OCI-LY1 (cell line): ENCODE measurements at regions not wholly inside any gene's neighbourhood (a gene's known extent, or its start where the extent isn't known, plus 50 kb on each side); places are given as distances from the start of the nearest gene placed in this dataset.

Experiments
- H2AFZ ChIP-seq: fragments of 200-600 bp; sonication (generic), shearing (Covaris generic); 2 replicates; pipeline ENCODE4 v1.6.0; 2014; ENCODE audit warnings: antibody characterized with exemption, mild to moderate bottlenecking, low read length
- H3F3A ChIP-seq: fragments of 200-600 bp; sonication (generic), shearing (Covaris generic); 2 replicates; pipeline ENCODE4 v1.6.0; 2014; ENCODE audit warnings: mild to moderate bottlenecking, antibody characterized with exemption, low read length, moderate library complexity; ENCODE audit not compliant: insufficient read depth
- H3K27ac ChIP-seq: fragments of 200-600 bp; sonication (generic); 2 replicates; pipeline ENCODE4 v1.5.1; 2014; ENCODE audit warnings: low read length, mixed run types, mild to moderate bottlenecking, low read depth; ENCODE audit not compliant: poor library complexity, severe bottlenecking
- H3K27me3 ChIP-seq: fragments of 200-600 bp; sonication (generic); 2 replicates; pipeline ENCODE4 v1.6.0; 2014; ENCODE audit warnings: antibody characterized with exemption, mild to moderate bottlenecking, low read length, moderate library complexity; ENCODE audit not compliant: insufficient read depth
- H3K36me3 ChIP-seq: fragments of 200-600 bp; sonication (generic); 2 replicates; pipeline ENCODE4 v1.6.1; 2014; ENCODE audit warnings: mild to moderate bottlenecking, antibody characterized with exemption, low read length, moderate library complexity, mixed read lengths; ENCODE audit not compliant: insufficient read depth
- H3K4me1 ChIP-seq: fragments of 200-600 bp; sonication (generic); 2 replicates; pipeline ENCODE4 v1.5.1; 2014; ENCODE audit warnings: mild to moderate bottlenecking, low read length, moderate library complexity; ENCODE audit not compliant: insufficient read depth, severe bottlenecking
- H3K4me2 ChIP-seq: fragments of 200-600 bp; sonication (generic), shearing (Covaris generic); 2 replicates; pipeline ENCODE4 v1.6.1; 2014; ENCODE audit warnings: low read length
- H3K4me3 ChIP-seq: fragments of 200-600 bp; sonication (generic); 2 replicates; pipeline ENCODE4 v1.5.1; 2014; ENCODE audit warnings: low read length, low read depth, mild to moderate bottlenecking, mixed read lengths; ENCODE audit not compliant: poor library complexity, severe bottlenecking
- H3K79me2 ChIP-seq: fragments of 200-600 bp; shearing (Covaris generic); 2 replicates; pipeline ENCODE4 v1.6.1; 2016; ENCODE audit warnings: mixed run types, low read length, mixed read lengths; ENCODE audit not compliant: insufficient read depth
- H3K9ac ChIP-seq: fragments of 200-600 bp; sonication (generic), shearing (Covaris generic); 2 replicates; pipeline ENCODE4 v1.6.1; 2014; ENCODE audit warnings: mild to moderate bottlenecking, low read length, mixed read lengths
- H3K9me2 ChIP-seq: fragments of 200-600 bp; sonication (generic), shearing (Covaris generic); 2 replicates; pipeline ENCODE4 v1.6.1; 2014; ENCODE audit warnings: low read depth, mild to moderate bottlenecking, low read length, mixed read lengths
- H3K9me3 ChIP-seq: fragments of 200-600 bp; shearing (Covaris generic); 2 replicates; pipeline ENCODE4 v1.6.1; 2014; ENCODE audit warnings: low read length, mixed read lengths
- H4K20me1 ChIP-seq: fragments of 200-600 bp; sonication (generic), shearing (Covaris generic); 2 replicates; pipeline ENCODE4 v1.6.0; 2016; ENCODE audit warnings: mild to moderate bottlenecking, low read length; ENCODE audit not compliant: insufficient read depth
- CTCF ChIP-seq: fragments of 200-600 bp; sonication (generic), shearing (Covaris generic); IDR thresholded peaks from 2 replicates; pipeline ENCODE4 v1.5.1; 2017; ENCODE audit warnings: mild to moderate bottlenecking, antibody characterized with exemption, low read length, moderate library complexity, mixed read lengths
- EZH2 ChIP-seq: fragments of 200-600 bp; sonication (generic), shearing (Covaris generic); IDR thresholded peaks from 2 replicates; pipeline ENCODE4 v1.8.0; 2017; ENCODE audit warnings: borderline replicate concordance, mixed run types, mild to moderate bottlenecking, antibody characterized with exemption, low read length, moderate library complexity, mixed read lengths

- H3K27ac ChIP-seq, result no peak overlapping the region
- no peak overlapping the region for H3K4me3 ChIP-seq
- H3K4me2 ChIP-seq, result no peak overlapping the region
- H3K9me2 ChIP-seq, result no peaks in the 10 kb centered on the region
- H3K79me2 ChIP-seq, result no peaks in the 10 kb centered on the region
- no peaks in the 10 kb centered on the region for H3K9me3 ChIP-seq
- no peaks in the 10 kb centered on the region for H3K4me1 ChIP-seq
- no peak overlapping the region for H3K9ac ChIP-seq
- TF ChIP-seq EZH2, result no peak
- TF ChIP-seq CTCF, result no peak
- no peak overlapping the region for H2AFZ ChIP-seq
- no peaks in the 10 kb centered on the region for H3K36me3 ChIP-seq
- no peaks in the 10 kb centered on the region for H3F3A ChIP-seq
- no peaks in the 10 kb centered on the region for H4K20me1 ChIP-seq
- H3K27me3 ChIP-seq, result no peaks in the 10 kb centered on the region
Measured at GRCh38 chr13:24068472-24068871, 92.0 kb upstream of the SPATA13 start.

DNA sequence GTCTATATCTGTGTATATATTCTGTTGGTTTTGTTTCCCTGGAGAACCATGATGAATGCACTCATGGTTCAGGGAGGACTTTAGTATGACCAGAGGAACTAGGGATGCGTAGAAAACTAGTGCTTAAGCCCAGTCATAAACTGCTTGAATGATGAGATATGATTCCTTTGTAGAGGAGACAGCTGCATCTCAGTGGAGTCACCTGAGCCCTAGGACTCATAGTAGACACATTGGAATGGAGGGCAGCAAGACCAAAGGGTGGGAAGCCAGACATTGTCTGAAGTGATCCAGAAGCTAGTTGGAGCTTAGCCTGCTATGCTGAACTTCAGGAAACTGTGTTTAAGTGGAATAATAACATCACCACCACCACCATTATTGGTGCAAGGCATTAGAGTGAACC is 89.5 kb upstream of the SPATA13 start:
- no peaks in the 10 kb centered on the region for H3K9me3 ChIP-seq
- H3K4me3 ChIP-seq, result no peak overlapping the region
- no peaks in the 10 kb centered on the region for H3K36me3 ChIP-seq
- no peak overlapping the region for H3K9ac ChIP-seq
- no peaks in the 10 kb centered on the region for H3K79me2 ChIP-seq
- no peaks in the 10 kb centered on the region for H3K9me2 ChIP-seq
- H3K4me1 ChIP-seq, result no peaks in the 10 kb centered on the region
- no peaks in the 10 kb centered on the region for H3K27me3 ChIP-seq
- no peak overlapping the region for H2AFZ ChIP-seq
- H3F3A ChIP-seq, result no peaks in the 10 kb centered on the region
- TF ChIP-seq CTCF, result no peak
- TF ChIP-seq EZH2, result no peak
- H3K27ac ChIP-seq, result no peak overlapping the region
- no peak overlapping the region for H3K4me2 ChIP-seq
- no peaks in the 10 kb centered on the region for H4K20me1 ChIP-seq

- Histone ChIP-seq H3K27ac (no peak overlapping the region), H3K9me2 (no peaks in the 10 kb centered on the region), H3K4me2 (no peak overlapping the region), H3F3A (no peaks in the 10 kb centered on the region), H4K20me1 (no peaks in the 10 kb centered on the region), H3K27me3 (no peaks in the 10 kb centered on the region), H3K9me3 (no peaks in the 10 kb centered on the region), H3K9ac (no peak overlapping the region), H3K4me1 (no peaks in the 10 kb centered on the region), H3K36me3 (no peaks in the 10 kb centered on the region), H3K79me2 (no peaks in the 10 kb centered on the region), H3K4me3 (no peak overlapping the region), H2AFZ (no peak overlapping the region)
- TF ChIP-seq CTCF, result no peak
- TF ChIP-seq EZH2, result no peak
Measured at GRCh38 chr13:24071423-24072075, 89.0 kb upstream of the SPATA13 start.
